GM12878 (cell line): ENCODE measurements at regions not wholly inside any gene's neighbourhood (a gene's known extent, or its start where the extent isn't known, plus 50 kb on each side); places are given as distances from the start of the nearest gene placed in this dataset.

Source experiments
- ATAC-seq: fragments of 200-7000 bp; cut with Tn5 transposase; 3 replicates; pipeline ENCODE4 v1.9.1; 2020; ENCODE audit warnings: mild to moderate bottlenecking, moderate library complexity
- BruUV-seq: library from RNA; stranded (reverse); fragments of 400-500 nt; replicated peaks from 2 replicates; lab custom pipeline; 2021; lab: Mats Ljungman, UMichigan
- CTCF ChIA-PET: fragments of 300-600 bp; sonication (Branson Sonifier 250); formaldehyde crosslinking; extraction: SDS; loops from one replicate; lab custom pipeline; 2021; ENCODE audit warnings: inconsistent platforms; lab: Yijun Ruan, JAX
- POLR2A ChIA-PET: fragments of 350-600 bp; formaldehyde crosslinking; extraction: SDS; loops from one replicate; lab custom pipeline; 2021; ENCODE audit warnings: inconsistent platforms; lab: Charles Lee
- RAD21 ChIA-PET: fragments of 300-600 bp; sonication (Branson Sonifier 250); formaldehyde crosslinking; loops from one replicate; lab custom pipeline; 2023; ENCODE audit warnings: antibody characterized with exemption; ENCODE audit not compliant: unreplicated experiment; lab: Charles Lee
- SMC1A ChIA-PET: fragments of 300-600 bp; sonication (Branson Sonifier 250); formaldehyde crosslinking; loops from one replicate; lab custom pipeline; 2023; ENCODE audit not compliant: unreplicated experiment, uncharacterized antibody; lab: Charles Lee
- DNase-seq: peaks from one replicate; pipeline ENCODE4 v3.0.0-alpha.2; 2011; ENCODE audit warnings: low read depth, low spot score
- FAIRE-seq: peaks from 3 replicates; lab custom pipeline; 2011; peaks lifted over from hg19 to GRCh38; lab: Jason Lieb, UNC
- H2AFZ ChIP-seq: 2 replicates; pipeline ENCODE4 v1.6.0; 2011; ENCODE audit warnings: low read depth, low read length, control low read depth; ENCODE audit not compliant: control insufficient read depth
- H3K27ac ChIP-seq: 2 replicates; pipeline ENCODE4 v1.5.1; 2011; ENCODE audit warnings: control low read depth; ENCODE audit not compliant: control insufficient read depth, insufficient read depth
- H3K27me3 ChIP-seq, 2 experiments: replicated peaks in 1 of 2; 2 replicates each; pipeline versions ENCODE4 v1.6.0 to v1.6.1; 2011; ENCODE audit warnings: low read length in 1 of 2; ENCODE audit not compliant: control insufficient read depth in 2 of 2, insufficient read depth in 2 of 2
- H3K36me3 ChIP-seq, 2 experiments: 2 replicates each; pipeline ENCODE4 v1.5.1; 2011; ENCODE audit warnings: low read length in 1 of 2; ENCODE audit not compliant: control insufficient read depth in 2 of 2, insufficient read depth in 2 of 2
- H3K4me1 ChIP-seq: 2 replicates; pipeline ENCODE4 v1.6.1; 2011; ENCODE audit warnings: mild to moderate bottlenecking, low read length, moderate library complexity, mixed read lengths; ENCODE audit not compliant: control insufficient read depth, insufficient read depth
- H3K4me2 ChIP-seq: 2 replicates; pipeline ENCODE4 v1.6.0; 2011; ENCODE audit warnings: control low read depth; ENCODE audit not compliant: control insufficient read depth, insufficient read depth
- H3K4me3 ChIP-seq: fragments of 200-600 bp; sonication (generic); 2 replicates; pipeline ENCODE4 v1.5.1; 2016
- H3K79me2 ChIP-seq: 2 replicates; pipeline ENCODE4 v1.6.0; 2011; ENCODE audit warnings: low read length; ENCODE audit not compliant: control insufficient read depth, insufficient read depth
- H3K9ac ChIP-seq: 2 replicates; pipeline ENCODE4 v1.8.0; 2011; ENCODE audit warnings: low read length, control low read depth, mixed read lengths; ENCODE audit not compliant: control insufficient read depth, insufficient read depth
- H3K9me3 ChIP-seq: replicated peaks from 3 replicates; pipeline ENCODE4 v1.5.1; 2011; ENCODE audit warnings: mild to moderate bottlenecking, low read length; ENCODE audit not compliant: control insufficient read depth, insufficient read depth
- H4K20me1 ChIP-seq: 2 replicates; pipeline ENCODE4 v1.6.0; 2011; ENCODE audit not compliant: control insufficient read depth, insufficient read depth
- DPF2 ChIP-seq: fragments of 450-650 bp; IDR thresholded peaks from 2 replicates; pipeline ENCODE4 v1.6.1; 2017; ENCODE audit warnings: mild to moderate bottlenecking
- EED ChIP-seq: sonication (generic); IDR thresholded peaks from 2 replicates; pipeline ENCODE4 v1.6.1; 2016; ENCODE audit warnings: antibody characterized with exemption, low read depth
- REST ChIP-seq: IDR thresholded peaks from 2 replicates; pipeline ENCODE4 v1.6.1; 2012; ENCODE audit warnings: mild to moderate bottlenecking, low read depth, low read length
- SREBF2 ChIP-seq: IDR thresholded peaks from 2 replicates; pipeline ENCODE4 v1.6.1; 2012; ENCODE audit warnings: mild to moderate bottlenecking, low read length
- WGBS: methylation state at CpG from one replicate; pipeline ENCODE4 v1.1.6; 2016; ENCODE audit warnings: low lambda C conversion rate; ENCODE audit not compliant: insufficient replicate concordance, insufficient coverage; ENCODE audit errors: missing lambda C conversion rate; 5-methylcytosine and 5-hydroxymethylcytosine counted together
- in situ Hi-C: fragments of 300-500 bp; cut with MboI; formaldehyde crosslinking; loops from 9 replicates; pipeline ENCODE4 v1.14.3; 2018; ENCODE audit warnings: mixed read lengths
- intact Hi-C: fragments of 100-400 bp; cut with micrococcal nuclease; formaldehyde crosslinking; loops from one replicate; pipeline ENCODE4 v1.14.2; 2022; ENCODE audit not compliant: unreplicated experiment

GRCh38 chr14:101462726-101463565, 98.3 kb upstream of the DIO3 start:
- no peak overlapping the region for H3K27ac ChIP-seq
- H3K4me1 ChIP-seq: no peaks in the 10 kb centered on the region
- H3K4me2 ChIP-seq: no peak overlapping the region
- BruUV-seq: no TSS peak
- H3K9ac ChIP-seq: no peak overlapping the region
- H3K4me3 ChIP-seq: no peak overlapping the region
- H4K20me1 ChIP-seq: no peaks in the 10 kb centered on the region; the same call in 1 of the 2 replicates
- intact Hi-C loops (no loop called here), in situ Hi-C loops (no loop called here)
- no peak overlapping the region for H2AFZ ChIP-seq
- ChIA-PET RAD21 (no interaction called here), SMC1A (no interaction called here), CTCF (no interaction called here), POLR2A (no interaction called here)
- H3K9me3 ChIP-seq: no peaks in the 10 kb centered on the region; the same call in 2 of the 3 replicates
- 50% methylated on average over 15 of the region's 15 CpGs for WGBS
- FAIRE-seq: no peak
- no peak for TF ChIP-seq SREBF2
- TF ChIP-seq DPF2: no peak
- no peak for TF ChIP-seq EED
- TF ChIP-seq REST: no peak
- no peak for DNase-seq
- no peaks in the 10 kb centered on the region for H3K36me3 ChIP-seq
- H3K27me3 ChIP-seq: peaks cover 0 to 6% of the 10 kb centered on the region in 2 experiments; a peak in 2 of 4 replicates
- no peak for ATAC-seq
- H3K79me2 ChIP-seq: no peaks in the 10 kb centered on the region
